GM12878 (cell line): ENCODE measurements at regions not wholly inside any gene's neighbourhood (a gene's known extent, or its start where the extent isn't known, plus 50 kb on each side); places are given as distances from the start of the nearest gene placed in this dataset.

Source experiments
- ATAC-seq: fragments of 200-7000 bp; cut with Tn5 transposase; 3 replicates; pipeline ENCODE4 v1.9.1; 2020; ENCODE audit warnings: mild to moderate bottlenecking, moderate library complexity
- BruUV-seq: library from RNA; stranded (reverse); fragments of 400-500 nt; replicated peaks from 2 replicates; lab custom pipeline; 2021; lab: Mats Ljungman, UMichigan
- CTCF ChIA-PET: fragments of 300-600 bp; sonication (Branson Sonifier 250); formaldehyde crosslinking; extraction: SDS; loops from one replicate; lab custom pipeline; 2021; ENCODE audit warnings: inconsistent platforms; lab: Yijun Ruan, JAX
- POLR2A ChIA-PET: fragments of 350-600 bp; formaldehyde crosslinking; extraction: SDS; loops from one replicate; lab custom pipeline; 2021; ENCODE audit warnings: inconsistent platforms; lab: Charles Lee
- RAD21 ChIA-PET: fragments of 300-600 bp; sonication (Branson Sonifier 250); formaldehyde crosslinking; loops from one replicate; lab custom pipeline; 2023; ENCODE audit warnings: antibody characterized with exemption; ENCODE audit not compliant: unreplicated experiment; lab: Charles Lee
- SMC1A ChIA-PET: fragments of 300-600 bp; sonication (Branson Sonifier 250); formaldehyde crosslinking; loops from one replicate; lab custom pipeline; 2023; ENCODE audit not compliant: unreplicated experiment, uncharacterized antibody; lab: Charles Lee
- DNase-seq: peaks from one replicate; pipeline ENCODE4 v3.0.0-alpha.2; 2011; ENCODE audit warnings: low read depth, low spot score
- FAIRE-seq: peaks from 3 replicates; lab custom pipeline; 2011; peaks lifted over from hg19 to GRCh38; lab: Jason Lieb, UNC
- H2AFZ ChIP-seq: 2 replicates; pipeline ENCODE4 v1.6.0; 2011; ENCODE audit warnings: low read depth, low read length, control low read depth; ENCODE audit not compliant: control insufficient read depth
- H3K27ac ChIP-seq: 2 replicates; pipeline ENCODE4 v1.5.1; 2011; ENCODE audit warnings: control low read depth; ENCODE audit not compliant: control insufficient read depth, insufficient read depth
- H3K27me3 ChIP-seq, 2 experiments: replicated peaks in 1 of 2; 2 replicates each; pipeline versions ENCODE4 v1.6.0 to v1.6.1; 2011; ENCODE audit warnings: low read length in 1 of 2; ENCODE audit not compliant: control insufficient read depth in 2 of 2, insufficient read depth in 2 of 2
- H3K36me3 ChIP-seq, 2 experiments: 2 replicates each; pipeline ENCODE4 v1.5.1; 2011; ENCODE audit warnings: low read length in 1 of 2; ENCODE audit not compliant: control insufficient read depth in 2 of 2, insufficient read depth in 2 of 2
- H3K4me1 ChIP-seq: 2 replicates; pipeline ENCODE4 v1.6.1; 2011; ENCODE audit warnings: mild to moderate bottlenecking, low read length, moderate library complexity, mixed read lengths; ENCODE audit not compliant: control insufficient read depth, insufficient read depth
- H3K4me2 ChIP-seq: 2 replicates; pipeline ENCODE4 v1.6.0; 2011; ENCODE audit warnings: control low read depth; ENCODE audit not compliant: control insufficient read depth, insufficient read depth
- H3K4me3 ChIP-seq: fragments of 200-600 bp; sonication (generic); 2 replicates; pipeline ENCODE4 v1.5.1; 2016
- H3K79me2 ChIP-seq: 2 replicates; pipeline ENCODE4 v1.6.0; 2011; ENCODE audit warnings: low read length; ENCODE audit not compliant: control insufficient read depth, insufficient read depth
- H3K9ac ChIP-seq: 2 replicates; pipeline ENCODE4 v1.8.0; 2011; ENCODE audit warnings: low read length, control low read depth, mixed read lengths; ENCODE audit not compliant: control insufficient read depth, insufficient read depth
- H3K9me3 ChIP-seq: replicated peaks from 3 replicates; pipeline ENCODE4 v1.5.1; 2011; ENCODE audit warnings: mild to moderate bottlenecking, low read length; ENCODE audit not compliant: control insufficient read depth, insufficient read depth
- H4K20me1 ChIP-seq: 2 replicates; pipeline ENCODE4 v1.6.0; 2011; ENCODE audit not compliant: control insufficient read depth, insufficient read depth
- CHD2 ChIP-seq: IDR thresholded peaks from 2 replicates; pipeline ENCODE4 v1.6.1; 2011; ENCODE audit warnings: low read depth, low read length, improper control_type of control experiment, borderline replicate concordance
- ETV6 ChIP-seq, 2 experiments: fragments of 450-650 bp in 1 of 2; IDR thresholded peaks in 1 of 2; conservative IDR thresholded peaks in 1 of 2; 2 replicates each; pipeline ENCODE4 v1.6.1; 2014; ENCODE audit warnings: antibody characterized with exemption in 1 of 2, borderline replicate concordance in 1 of 2, low read depth in 1 of 2, mild to moderate bottlenecking in 1 of 2, moderate library complexity in 1 of 2
- HDGF ChIP-seq: fragments of 450-650 bp; IDR thresholded peaks from 2 replicates; pipeline ENCODE4 v1.6.1; 2016; ENCODE audit warnings: antibody characterized with exemption
- KAT2A ChIP-seq: conservative IDR thresholded peaks from 2 replicates; pipeline ENCODE4 v1.6.1; 2011; ENCODE audit warnings: low read depth, low read length; ENCODE audit not compliant: control insufficient read depth
- LARP7 ChIP-seq: fragments of 450-650 bp; IDR thresholded peaks from 2 replicates; pipeline ENCODE4 v1.6.1; 2017; ENCODE audit warnings: mild to moderate bottlenecking
- POLR2AphosphoS2 ChIP-seq: IDR thresholded peaks from 2 replicates; pipeline ENCODE4 v1.6.1; 2011; ENCODE audit warnings: low read depth, mild to moderate bottlenecking, low read length, improper control_type of control experiment, moderate library complexity
- RFX5 ChIP-seq: IDR thresholded peaks from 2 replicates; pipeline ENCODE4 v1.6.1; 2011; ENCODE audit warnings: low read depth, low read length, improper control_type of control experiment
- YBX1 ChIP-seq: fragments of 450-650 bp; IDR thresholded peaks from 2 replicates; pipeline ENCODE4 v1.6.1; 2016; ENCODE audit warnings: antibody characterized with exemption
- WGBS: methylation state at CpG from one replicate; pipeline ENCODE4 v1.1.6; 2016; ENCODE audit warnings: low lambda C conversion rate; ENCODE audit not compliant: insufficient replicate concordance, insufficient coverage; ENCODE audit errors: missing lambda C conversion rate; 5-methylcytosine and 5-hydroxymethylcytosine counted together
- in situ Hi-C: fragments of 300-500 bp; cut with MboI; formaldehyde crosslinking; loops from 9 replicates; pipeline ENCODE4 v1.14.3; 2018; ENCODE audit warnings: mixed read lengths
- intact Hi-C: fragments of 100-400 bp; cut with micrococcal nuclease; formaldehyde crosslinking; loops from one replicate; pipeline ENCODE4 v1.14.2; 2022; ENCODE audit not compliant: unreplicated experiment
- TF ChIP-seq, protein P1 (sequence below): fragments of 450-650 bp; formaldehyde crosslinking; IDR thresholded peaks from 2 replicates; pipeline ENCODE4 v1.4.0; 2022; ENCODE audit warnings: mild to moderate bottlenecking, moderate library complexity
- TF ChIP-seq, protein P2 (sequence below): IDR thresholded peaks from 2 replicates; pipeline ENCODE4 v1.6.1; 2011; ENCODE audit warnings: borderline replicate concordance, low read depth, mild to moderate bottlenecking, moderate library complexity, mixed read lengths, low read length; ENCODE audit not compliant: insufficient read depth; ENCODE audit errors: extremely low read length
- TF ChIP-seq, protein P3 (sequence below): IDR thresholded peaks from 2 replicates; pipeline ENCODE4 v1.6.1; 2011; ENCODE audit warnings: low read depth, mild to moderate bottlenecking, low read length, moderate library complexity, borderline replicate concordance; ENCODE audit errors: extremely low read depth
- TF ChIP-seq, protein P4 (sequence below): fragments of 450-650 bp; conservative IDR thresholded peaks from 2 replicates; pipeline ENCODE4 v1.6.1; 2017; ENCODE audit warnings: mild to moderate bottlenecking, moderate library complexity
- TF ChIP-seq, protein P5 (sequence below): fragments of 450-650 bp; IDR thresholded peaks from 2 replicates; pipeline ENCODE4 v1.6.1; 2016; ENCODE audit warnings: mild to moderate bottlenecking

DNA sequence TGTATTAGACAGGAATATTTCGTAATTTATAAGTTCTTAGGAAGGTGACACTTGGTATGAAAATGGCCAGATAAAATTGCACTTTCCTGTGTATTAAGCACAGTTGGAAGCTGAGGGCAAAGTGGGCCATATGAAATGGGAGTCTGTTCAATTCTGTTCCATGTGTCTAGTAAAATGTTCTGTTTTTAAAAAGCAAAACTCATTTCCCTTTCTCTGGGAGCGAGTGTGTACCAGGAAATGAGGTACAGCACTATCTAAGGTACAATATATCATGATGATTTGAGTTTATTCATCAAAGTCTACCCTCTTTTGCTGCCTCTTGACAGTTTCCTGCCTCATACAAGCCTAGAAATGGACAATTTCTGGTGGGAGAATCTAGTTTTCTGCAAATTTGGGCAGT lies 51.2 kb upstream of the KCNN2 start (continued):
- TF ChIP-seq YBX1: no peak
- no peak for TF ChIP-seq ETV6 (conservative IDR thresholded peaks at IDR 0.05 in 1 of 2, IDR thresholded peaks at IDR 0.05 in 1 of 2; ENCODE audit: borderline replicate concordance in 1 of 2, low read depth in 1 of 2)
- TF ChIP-seq, protein P1, sequence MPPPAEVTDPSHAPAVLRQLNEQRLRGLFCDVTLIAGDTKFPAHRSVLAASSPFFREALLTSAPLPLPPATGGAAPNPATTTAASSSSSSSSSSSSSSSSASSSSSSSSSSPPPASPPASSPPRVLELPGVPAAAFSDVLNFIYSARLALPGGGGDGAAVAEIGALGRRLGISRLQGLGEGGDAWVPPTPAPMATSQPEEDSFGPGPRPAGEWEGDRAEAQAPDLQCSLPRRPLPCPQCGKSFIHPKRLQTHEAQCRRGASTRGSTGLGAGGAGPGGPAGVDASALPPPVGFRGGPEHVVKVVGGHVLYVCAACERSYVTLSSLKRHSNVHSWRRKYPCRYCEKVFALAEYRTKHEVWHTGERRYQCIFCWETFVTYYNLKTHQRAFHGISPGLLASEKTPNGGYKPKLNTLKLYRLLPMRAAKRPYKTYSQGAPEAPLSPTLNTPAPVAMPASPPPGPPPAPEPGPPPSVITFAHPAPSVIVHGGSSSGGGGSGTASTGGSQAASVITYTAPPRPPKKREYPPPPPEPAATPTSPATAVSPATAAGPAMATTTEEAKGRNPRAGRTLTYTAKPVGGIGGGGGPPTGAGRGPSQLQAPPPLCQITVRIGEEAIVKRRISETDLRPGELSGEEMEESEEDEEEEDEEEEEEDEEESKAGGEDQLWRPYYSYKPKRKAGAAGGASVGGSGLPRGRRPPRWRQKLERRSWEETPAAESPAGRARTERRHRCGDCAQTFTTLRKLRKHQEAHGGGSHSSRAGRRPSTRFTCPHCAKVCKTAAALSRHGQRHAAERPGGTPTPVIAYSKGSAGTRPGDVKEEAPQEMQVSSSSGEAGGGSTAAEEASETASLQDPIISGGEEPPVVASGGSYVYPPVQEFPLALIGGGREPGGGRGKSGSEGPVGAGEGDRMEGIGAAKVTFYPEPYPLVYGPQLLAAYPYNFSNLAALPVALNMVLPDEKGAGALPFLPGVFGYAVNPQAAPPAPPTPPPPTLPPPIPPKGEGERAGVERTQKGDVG (CRISPR knock-in tag): no peak

DNA sequence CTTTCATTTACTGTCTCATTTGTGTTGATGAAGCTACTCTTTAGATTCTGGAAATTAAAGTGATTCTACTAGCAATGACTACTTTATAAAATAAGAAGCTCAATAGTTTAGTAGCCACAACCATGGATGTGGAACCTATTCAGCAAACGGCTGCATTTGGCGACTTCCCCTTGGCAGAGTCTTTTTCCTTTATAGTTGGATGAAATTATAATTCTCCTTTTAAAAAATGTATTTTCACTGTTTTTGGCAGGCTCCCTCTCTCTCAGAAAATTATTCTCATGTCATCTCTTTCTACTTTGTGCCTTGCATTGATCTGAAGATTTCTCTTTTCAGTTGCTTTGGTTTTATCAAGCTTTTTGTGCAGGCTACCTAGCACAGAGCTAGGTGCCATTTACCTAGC lies 50.6 kb upstream of the KCNN2 start:
- POLR2A ChIA-PET: no interaction called here
- Histone ChIP-seq H3K4me3 (no peak overlapping the region), H3K4me2 (no peak overlapping the region), H2AFZ (no peak overlapping the region), H3K27me3 (no peaks in the 10 kb centered on the region; a peak in 2 of 4 replicates), H3K36me3 (no peaks in the 10 kb centered on the region)
- SMC1A ChIA-PET: interaction anchor here (0.9 to 1.9 kb wide), 7 partner anchors 10 to 136 kb away, joined by 3 to 6 read pairs (median 4); no protein-coding TSS in a partner anchor
- TF ChIP-seq KAT2A: no peak
- TF ChIP-seq RFX5: no peak
- TF ChIP-seq POLR2AphosphoS2: no peak
- no peak for TF ChIP-seq HDGF
- TF ChIP-seq, protein P2, sequence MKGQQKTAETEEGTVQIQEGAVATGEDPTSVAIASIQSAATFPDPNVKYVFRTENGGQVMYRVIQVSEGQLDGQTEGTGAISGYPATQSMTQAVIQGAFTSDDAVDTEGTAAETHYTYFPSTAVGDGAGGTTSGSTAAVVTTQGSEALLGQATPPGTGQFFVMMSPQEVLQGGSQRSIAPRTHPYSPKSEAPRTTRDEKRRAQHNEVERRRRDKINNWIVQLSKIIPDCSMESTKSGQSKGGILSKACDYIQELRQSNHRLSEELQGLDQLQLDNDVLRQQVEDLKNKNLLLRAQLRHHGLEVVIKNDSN: no peak
- no peak for TF ChIP-seq CHD2
- TF ChIP-seq, protein P3, sequence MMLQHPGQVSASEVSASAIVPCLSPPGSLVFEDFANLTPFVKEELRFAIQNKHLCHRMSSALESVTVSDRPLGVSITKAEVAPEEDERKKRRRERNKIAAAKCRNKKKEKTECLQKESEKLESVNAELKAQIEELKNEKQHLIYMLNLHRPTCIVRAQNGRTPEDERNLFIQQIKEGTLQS: no peak
- TF ChIP-seq, protein P4, sequence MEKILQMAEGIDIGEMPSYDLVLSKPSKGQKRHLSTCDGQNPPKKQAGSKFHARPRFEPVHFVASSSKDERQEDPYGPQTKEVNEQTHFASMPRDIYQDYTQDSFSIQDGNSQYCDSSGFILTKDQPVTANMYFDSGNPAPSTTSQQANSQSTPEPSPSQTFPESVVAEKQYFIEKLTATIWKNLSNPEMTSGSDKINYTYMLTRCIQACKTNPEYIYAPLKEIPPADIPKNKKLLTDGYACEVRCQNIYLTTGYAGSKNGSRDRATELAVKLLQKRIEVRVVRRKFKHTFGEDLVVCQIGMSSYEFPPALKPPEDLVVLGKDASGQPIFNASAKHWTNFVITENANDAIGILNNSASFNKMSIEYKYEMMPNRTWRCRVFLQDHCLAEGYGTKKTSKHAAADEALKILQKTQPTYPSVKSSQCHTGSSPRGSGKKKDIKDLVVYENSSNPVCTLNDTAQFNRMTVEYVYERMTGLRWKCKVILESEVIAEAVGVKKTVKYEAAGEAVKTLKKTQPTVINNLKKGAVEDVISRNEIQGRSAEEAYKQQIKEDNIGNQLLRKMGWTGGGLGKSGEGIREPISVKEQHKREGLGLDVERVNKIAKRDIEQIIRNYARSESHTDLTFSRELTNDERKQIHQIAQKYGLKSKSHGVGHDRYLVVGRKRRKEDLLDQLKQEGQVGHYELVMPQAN: no peak
- TF ChIP-seq LARP7: no peak
- TF ChIP-seq, protein P5, sequence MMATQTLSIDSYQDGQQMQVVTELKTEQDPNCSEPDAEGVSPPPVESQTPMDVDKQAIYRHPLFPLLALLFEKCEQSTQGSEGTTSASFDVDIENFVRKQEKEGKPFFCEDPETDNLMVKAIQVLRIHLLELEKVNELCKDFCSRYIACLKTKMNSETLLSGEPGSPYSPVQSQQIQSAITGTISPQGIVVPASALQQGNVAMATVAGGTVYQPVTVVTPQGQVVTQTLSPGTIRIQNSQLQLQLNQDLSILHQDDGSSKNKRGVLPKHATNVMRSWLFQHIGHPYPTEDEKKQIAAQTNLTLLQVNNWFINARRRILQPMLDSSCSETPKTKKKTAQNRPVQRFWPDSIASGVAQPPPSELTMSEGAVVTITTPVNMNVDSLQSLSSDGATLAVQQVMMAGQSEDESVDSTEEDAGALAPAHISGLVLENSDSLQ: no peak
- TF ChIP-seq, all 136 proteins: peak for 0
- ChIA-PET RAD21 (interaction anchor here (2.6 kb wide), 1 partner anchor 136 kb away, joined by 8 read pairs; no protein-coding TSS in a partner anchor), CTCF (interaction anchor here (1.1 kb wide), 1 partner anchor 136 kb away, joined by 3 read pairs; no protein-coding TSS in a partner anchor)
- Histone ChIP-seq H3K79me2 (no peaks in the 10 kb centered on the region), H3K4me1 (no peaks in the 10 kb centered on the region), H3K27ac (no peak overlapping the region), H4K20me1 (no peaks in the 10 kb centered on the region), H3K9me3 (no peaks in the 10 kb centered on the region), H3K9ac (no peak overlapping the region)
- intact Hi-C loops: no loop called here
- in situ Hi-C loops: loop anchor here (25.0 kb wide), 1 partner anchor 624 kb away; no protein-coding TSS in a partner anchor
- ATAC-seq: no peak
- WGBS: 55% methylated on average over 2 of the region's 2 CpGs
- BruUV-seq: no TSS peak
- no peak for DNase-seq
- no peak for FAIRE-seq
